Hippocampal formation (tissue), 2 donors: ENCODE measurements at regions not wholly inside any gene's neighbourhood (a gene's known extent, or its start where the extent isn't known, plus 50 kb on each side); places are given as distances from the start of the nearest gene placed in this dataset.
"Not testable (repeated sequence)": the region's sequence is repeated elsewhere in the genome, so short reads cannot be mapped to it uniquely, and the experiment has no call there.

Experiments
- DNase-seq, 2 donors: peaks; one replicate each; lab custom pipeline; 2025; lab: John Stamatoyannopoulos, UW

DNA sequence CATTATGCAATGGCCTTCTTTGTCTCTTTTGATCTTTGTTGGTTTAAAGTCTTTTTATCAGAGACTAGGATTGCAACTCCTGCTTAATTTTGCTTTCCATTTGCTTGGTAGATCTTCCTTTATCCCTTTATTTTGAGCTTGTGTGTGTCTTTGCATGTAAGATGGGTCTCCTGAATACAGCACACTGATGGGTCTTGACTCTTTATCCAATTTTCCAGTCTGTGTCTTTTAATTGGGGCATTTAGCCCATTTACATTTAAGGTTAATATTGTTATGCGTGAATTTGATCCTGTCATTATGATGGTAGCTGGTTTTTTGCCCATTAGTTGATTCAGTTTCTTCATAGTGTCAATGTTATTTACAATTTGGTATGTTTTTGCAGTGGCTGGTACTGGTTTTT, 56.9 kb upstream of the TBX18 start:
- not testable (repeated sequence) for DNase-seq

DNA sequence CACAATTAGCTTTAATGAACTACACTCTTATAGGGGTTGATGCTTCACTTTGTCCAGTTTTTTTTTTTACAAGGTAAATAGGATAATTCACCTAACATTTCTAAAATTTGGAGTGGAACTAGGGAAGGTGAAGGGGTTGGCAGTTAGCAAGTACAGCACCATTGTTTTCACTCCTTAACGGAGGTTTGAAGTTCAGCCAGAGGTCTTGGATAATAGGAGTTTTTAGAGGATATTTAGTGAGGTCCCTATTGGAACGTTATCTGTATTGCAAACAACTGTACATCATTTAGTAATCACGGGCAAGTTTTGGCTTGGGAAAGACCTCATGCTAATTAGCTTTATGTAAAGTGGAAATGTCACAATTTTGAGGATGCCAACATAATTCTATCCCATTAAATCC, 52.3 kb upstream of the TBX18 start:
- DNase-seq, result no peak

DNA sequence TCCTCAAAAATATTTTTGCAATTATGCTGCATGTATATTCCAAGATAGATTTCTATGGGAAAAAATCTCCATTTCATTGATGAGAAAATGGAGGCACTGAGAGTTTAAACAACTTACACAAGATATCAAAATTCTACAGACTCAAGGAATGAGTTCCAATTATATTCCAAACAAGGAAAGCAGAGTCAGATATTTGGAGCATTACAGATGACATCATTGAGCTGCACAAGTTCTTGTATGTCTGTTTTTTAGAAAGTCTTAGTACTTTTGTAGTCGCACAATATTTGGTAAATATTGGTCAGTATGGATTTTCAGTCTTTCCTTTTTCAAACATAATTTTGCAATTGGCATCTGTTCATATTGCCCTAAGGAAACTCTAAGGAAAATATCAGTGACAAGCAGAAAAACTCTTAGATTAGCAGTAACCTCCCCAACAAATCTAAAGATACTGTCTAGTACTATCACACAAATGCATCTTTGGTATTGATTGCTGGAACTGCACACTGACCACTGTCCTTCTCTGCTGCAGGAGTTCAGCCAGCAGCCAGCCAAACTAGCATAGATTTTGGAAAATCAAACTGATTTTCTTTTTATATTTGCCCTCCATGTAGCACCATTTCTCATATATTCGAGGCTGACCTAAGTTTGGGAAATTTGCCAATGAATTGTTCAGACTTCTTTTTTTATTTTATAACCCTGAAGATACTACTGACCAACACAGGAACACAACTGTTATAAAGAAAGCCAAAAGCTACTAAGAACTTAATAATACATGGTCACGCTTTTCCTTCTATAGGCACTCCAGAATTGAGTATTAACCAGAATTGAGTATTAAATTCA, 51.7 kb upstream of the TBX18 start:
- DNase-seq, result no peak
